ENCODE measurements at regions not wholly inside any gene's neighbourhood (a gene's known extent, or its start where the extent isn't known, plus 50 kb on each side); places are given as distances from the start of the nearest gene placed in this dataset.

DNA sequence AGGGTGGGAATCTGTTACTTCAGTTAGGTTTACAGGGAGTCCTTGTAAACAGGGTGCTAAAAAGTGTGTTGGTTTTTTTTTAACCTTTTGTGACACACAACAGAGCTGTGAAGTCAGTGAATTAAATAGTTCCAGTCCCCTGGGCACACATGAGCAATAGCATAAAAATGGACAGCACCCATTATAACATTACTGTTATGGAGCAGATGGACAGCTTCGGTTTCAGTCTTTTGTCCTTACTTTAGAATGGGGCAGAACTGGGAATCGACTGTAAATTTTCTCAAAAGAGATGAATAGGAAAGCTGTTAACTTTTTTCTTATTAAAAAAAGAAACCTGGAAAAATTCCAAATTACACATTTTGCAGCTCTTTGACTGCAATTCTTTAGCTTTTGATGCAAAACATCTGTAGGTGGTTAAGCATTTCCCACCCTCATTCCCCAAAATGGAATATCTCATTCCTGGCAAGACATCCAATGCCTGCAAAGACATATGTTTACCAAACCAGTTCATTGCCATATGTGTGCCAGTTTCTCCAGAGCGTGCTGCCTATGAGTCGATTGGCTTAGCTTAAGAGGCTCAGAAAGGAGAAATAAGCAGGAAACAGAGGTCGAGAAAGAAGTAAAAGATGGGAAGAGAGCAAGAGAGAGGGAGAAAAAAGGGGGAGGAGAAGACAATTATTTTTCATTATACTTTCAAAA lies 212.3 kb upstream of the TMEM161B start:
- no TSS peak for BruUV-seq (replicated peaks)
- ChIA-PET POLR2A (interaction anchor here (0.7 to 2.6 kb wide), 3 partner anchors 8 to 877 kb away, joined by 3 to 13 read pairs (median 3); no protein-coding TSS in a partner anchor), CTCF (ENCODE audit: unreplicated experiment) (no interaction called here)
- intact Hi-C loops (cut with micrococcal nuclease; ENCODE audit: unreplicated experiment), result no loop called here
- H3K36me3 ChIP-seq (ENCODE audit: insufficient read depth, low read length), result no peaks in the 10 kb centered on the region
- TF ChIP-seq, protein P1, sequence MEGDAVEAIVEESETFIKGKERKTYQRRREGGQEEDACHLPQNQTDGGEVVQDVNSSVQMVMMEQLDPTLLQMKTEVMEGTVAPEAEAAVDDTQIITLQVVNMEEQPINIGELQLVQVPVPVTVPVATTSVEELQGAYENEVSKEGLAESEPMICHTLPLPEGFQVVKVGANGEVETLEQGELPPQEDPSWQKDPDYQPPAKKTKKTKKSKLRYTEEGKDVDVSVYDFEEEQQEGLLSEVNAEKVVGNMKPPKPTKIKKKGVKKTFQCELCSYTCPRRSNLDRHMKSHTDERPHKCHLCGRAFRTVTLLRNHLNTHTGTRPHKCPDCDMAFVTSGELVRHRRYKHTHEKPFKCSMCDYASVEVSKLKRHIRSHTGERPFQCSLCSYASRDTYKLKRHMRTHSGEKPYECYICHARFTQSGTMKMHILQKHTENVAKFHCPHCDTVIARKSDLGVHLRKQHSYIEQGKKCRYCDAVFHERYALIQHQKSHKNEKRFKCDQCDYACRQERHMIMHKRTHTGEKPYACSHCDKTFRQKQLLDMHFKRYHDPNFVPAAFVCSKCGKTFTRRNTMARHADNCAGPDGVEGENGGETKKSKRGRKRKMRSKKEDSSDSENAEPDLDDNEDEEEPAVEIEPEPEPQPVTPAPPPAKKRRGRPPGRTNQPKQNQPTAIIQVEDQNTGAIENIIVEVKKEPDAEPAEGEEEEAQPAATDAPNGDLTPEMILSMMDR (conservative IDR thresholded peaks at IDR 0.05; ENCODE audit: low read length), result no peak
- no peak for TF ChIP-seq EZH2phosphoT487 (IDR thresholded peaks at IDR 0.05; ENCODE audit: borderline replicate concordance, low read depth, low read length)
- no peaks in the 10 kb centered on the region for H3K9me3 ChIP-seq (ENCODE audit: low read length)
- no peak overlapping the region for H3K4me3 ChIP-seq (ENCODE audit: low read depth, low read length, poor library complexity, severe bottlenecking)
- no peak overlapping the region for H3K4me2 ChIP-seq (ENCODE audit: low read length)
- H3K4me1 ChIP-seq (ENCODE audit: insufficient read depth, low read length, poor library complexity, severe bottlenecking), result no peaks in the 10 kb centered on the region
- no peaks in the 10 kb centered on the region for H3K79me2 ChIP-seq (ENCODE audit: insufficient read depth, low read depth, low read length)
- H4K20me1 ChIP-seq (ENCODE audit: insufficient read depth, low read length), result no peaks in the 10 kb centered on the region
- H3K9me2 ChIP-seq (ENCODE audit: insufficient read depth, low read length), result no peaks in the 10 kb centered on the region
- H3K27ac ChIP-seq (ENCODE audit: low read depth, low read length, poor library complexity, severe bottlenecking), result no peak overlapping the region
- no peak for DNase-seq (ENCODE audit: low spot score)
- no peak overlapping the region for H2AFZ ChIP-seq (ENCODE audit: low read length)

DNA sequence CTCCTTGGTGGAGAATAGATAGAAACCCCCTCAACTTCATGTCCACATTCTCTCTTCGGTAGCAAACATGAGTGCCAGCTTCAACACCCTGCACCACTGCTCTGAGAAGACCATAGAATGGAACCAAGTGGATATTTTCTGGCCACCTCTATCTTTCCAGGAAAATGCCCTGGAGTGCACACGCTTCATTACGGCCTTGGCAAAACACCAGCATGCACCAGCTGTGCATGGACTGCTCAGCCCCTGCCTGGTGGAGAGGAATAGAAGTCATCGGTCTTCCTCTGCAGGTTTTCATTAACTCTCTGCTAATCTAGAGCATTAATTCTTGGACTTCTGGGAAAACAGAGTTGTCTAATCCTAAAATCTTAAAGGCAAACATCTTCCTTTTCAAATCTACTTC lies 211.6 kb upstream of the TMEM161B start:
- Histone ChIP-seq H3K9me3 (ENCODE audit: low read length) (no peaks in the 10 kb centered on the region), H3K9me2 (ENCODE audit: insufficient read depth, low read length) (no peaks in the 10 kb centered on the region), H4K20me1 (ENCODE audit: insufficient read depth, low read length) (no peaks in the 10 kb centered on the region), H3K36me3 (ENCODE audit: insufficient read depth, low read length) (no peaks in the 10 kb centered on the region), H3K27ac (ENCODE audit: low read depth, low read length, poor library complexity, severe bottlenecking) (no peak overlapping the region), H3K4me1 (ENCODE audit: insufficient read depth, low read length, poor library complexity, severe bottlenecking) (no peaks in the 10 kb centered on the region), H3K79me2 (ENCODE audit: insufficient read depth, low read depth, low read length) (no peaks in the 10 kb centered on the region), H2AFZ (ENCODE audit: low read length) (no peak overlapping the region), H3K4me2 (ENCODE audit: low read length) (no peak overlapping the region), H3K4me3 (ENCODE audit: low read depth, low read length, poor library complexity, severe bottlenecking) (no peak overlapping the region)
- intact Hi-C loops (cut with micrococcal nuclease; ENCODE audit: unreplicated experiment), result no loop called here
- no peak for DNase-seq (ENCODE audit: low spot score)
- POLR2A ChIA-PET, result no interaction called here
- CTCF ChIA-PET (ENCODE audit: unreplicated experiment), result no interaction called here
- TF ChIP-seq, protein P1 (conservative IDR thresholded peaks at IDR 0.05; ENCODE audit: low read length), result no peak
- no peak for TF ChIP-seq EZH2phosphoT487 (IDR thresholded peaks at IDR 0.05; ENCODE audit: borderline replicate concordance, low read depth, low read length)
- no TSS peak for BruUV-seq (replicated peaks)

DNA sequence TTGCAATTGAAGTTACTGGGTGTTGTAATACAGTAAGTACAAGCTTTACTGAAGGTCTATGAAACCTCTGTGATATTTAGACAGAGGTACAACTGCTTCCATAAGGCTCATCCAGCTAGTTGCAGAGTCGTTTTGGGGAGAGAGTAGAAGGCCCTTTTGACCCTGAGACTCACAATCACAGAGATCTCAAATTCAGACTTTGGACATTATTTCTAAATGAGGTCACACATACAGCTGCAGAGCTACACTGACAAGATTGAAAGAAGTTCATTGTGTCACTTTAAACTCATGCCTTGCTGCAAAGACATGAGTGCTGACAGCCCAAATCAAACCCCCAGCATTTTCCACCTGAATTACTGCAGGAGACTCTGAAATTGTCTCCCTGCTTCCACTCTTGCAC lies 205.9 kb upstream of the TMEM161B start:
- no peaks in the 10 kb centered on the region for H3K9me3 ChIP-seq (ENCODE audit: low read length)
- no peak for DNase-seq (ENCODE audit: low spot score)
- POLR2A ChIA-PET, result interaction anchor here (0.7 to 1.2 kb wide), 3 partner anchors 11 to 42 kb away, joined by 3 to 6 read pairs (median 4); no protein-coding TSS in a partner anchor
- H3K9me2 ChIP-seq (ENCODE audit: insufficient read depth, low read length), result no peaks in the 10 kb centered on the region
- no peaks in the 10 kb centered on the region for H3K79me2 ChIP-seq (ENCODE audit: insufficient read depth, low read depth, low read length)
- intact Hi-C loops (cut with micrococcal nuclease; ENCODE audit: unreplicated experiment), result no loop called here
- TF ChIP-seq, protein P1 (conservative IDR thresholded peaks at IDR 0.05; ENCODE audit: low read length), result no peak
- TF ChIP-seq EZH2phosphoT487 (IDR thresholded peaks at IDR 0.05; ENCODE audit: borderline replicate concordance, low read depth, low read length), result no peak
- no peaks in the 10 kb centered on the region for H3K36me3 ChIP-seq (ENCODE audit: insufficient read depth, low read length)
- CTCF ChIA-PET (ENCODE audit: unreplicated experiment), result no interaction called here
- no TSS peak for BruUV-seq (replicated peaks)
- H3K27ac ChIP-seq (ENCODE audit: low read depth, low read length, poor library complexity, severe bottlenecking), result no peak overlapping the region
- no peak overlapping the region for H2AFZ ChIP-seq (ENCODE audit: low read length)
- H4K20me1 ChIP-seq (ENCODE audit: insufficient read depth, low read length), result no peaks in the 10 kb centered on the region
- H3K4me2 ChIP-seq (ENCODE audit: low read length), result no peak overlapping the region
- no peak overlapping the region for H3K4me3 ChIP-seq (ENCODE audit: low read depth, low read length, poor library complexity, severe bottlenecking)
- H3K4me1 ChIP-seq (ENCODE audit: insufficient read depth, low read length, poor library complexity, severe bottlenecking), result no peaks in the 10 kb centered on the region
